Prostate gland (tissue), 2 donors: ENCODE measurements at regions not wholly inside any gene's neighbourhood (a gene's known extent, or its start where the extent isn't known, plus 50 kb on each side); places are given as distances from the start of the nearest gene placed in this dataset.

Experiments
- CTCF ChIP-seq, 4 experiments: fragments of 200-600 bp in 2 of 4; fragments of 450-650 bp in 2 of 4; sonication (generic) in 2 of 4; IDR thresholded peaks; 1 replicate in 3 of 4; 2 replicates in 1 of 4; pipeline ENCODE4 v1.5.1; 2016 to 2019; ENCODE audit warnings: antibody characterized with exemption in 4 of 4, mild to moderate bottlenecking in 2 of 4, moderate library complexity in 2 of 4
- POLR2A ChIP-seq: fragments of 450-650 bp; IDR thresholded peaks from one replicate; pipeline ENCODE4 v1.6.1; 2016; ENCODE audit warnings: antibody characterized with exemption, mild to moderate bottlenecking
- POLR2AphosphoS5 ChIP-seq: sonication (generic); formaldehyde crosslinking; IDR thresholded peaks from one replicate; pipeline ENCODE4 v1.6.1; 2017; ENCODE audit warnings: antibody characterized with exemption

GRCh38 chr5:39785410-39785809, 360.6 kb upstream of the DAB2 start:
- TF ChIP-seq POLR2A (no peak), CTCF (IDR thresholded peaks at IDR 0.05) (no peak), POLR2AphosphoS5 (no peak)
